ENCODE measurements at regions not wholly inside any gene's neighbourhood (a gene's known extent, or its start where the extent isn't known, plus 50 kb on each side); places are given as distances from the start of the nearest gene placed in this dataset.

GRCh38 chr7:112892263-112892662 is 102.1 kb upstream of the TMEM168 start:
- no peak overlapping the region for H3K27ac ChIP-seq
- TF ChIP-seq, protein P1, sequence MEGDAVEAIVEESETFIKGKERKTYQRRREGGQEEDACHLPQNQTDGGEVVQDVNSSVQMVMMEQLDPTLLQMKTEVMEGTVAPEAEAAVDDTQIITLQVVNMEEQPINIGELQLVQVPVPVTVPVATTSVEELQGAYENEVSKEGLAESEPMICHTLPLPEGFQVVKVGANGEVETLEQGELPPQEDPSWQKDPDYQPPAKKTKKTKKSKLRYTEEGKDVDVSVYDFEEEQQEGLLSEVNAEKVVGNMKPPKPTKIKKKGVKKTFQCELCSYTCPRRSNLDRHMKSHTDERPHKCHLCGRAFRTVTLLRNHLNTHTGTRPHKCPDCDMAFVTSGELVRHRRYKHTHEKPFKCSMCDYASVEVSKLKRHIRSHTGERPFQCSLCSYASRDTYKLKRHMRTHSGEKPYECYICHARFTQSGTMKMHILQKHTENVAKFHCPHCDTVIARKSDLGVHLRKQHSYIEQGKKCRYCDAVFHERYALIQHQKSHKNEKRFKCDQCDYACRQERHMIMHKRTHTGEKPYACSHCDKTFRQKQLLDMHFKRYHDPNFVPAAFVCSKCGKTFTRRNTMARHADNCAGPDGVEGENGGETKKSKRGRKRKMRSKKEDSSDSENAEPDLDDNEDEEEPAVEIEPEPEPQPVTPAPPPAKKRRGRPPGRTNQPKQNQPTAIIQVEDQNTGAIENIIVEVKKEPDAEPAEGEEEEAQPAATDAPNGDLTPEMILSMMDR (conservative IDR thresholded peaks at IDR 0.05), result no peak

DNA sequence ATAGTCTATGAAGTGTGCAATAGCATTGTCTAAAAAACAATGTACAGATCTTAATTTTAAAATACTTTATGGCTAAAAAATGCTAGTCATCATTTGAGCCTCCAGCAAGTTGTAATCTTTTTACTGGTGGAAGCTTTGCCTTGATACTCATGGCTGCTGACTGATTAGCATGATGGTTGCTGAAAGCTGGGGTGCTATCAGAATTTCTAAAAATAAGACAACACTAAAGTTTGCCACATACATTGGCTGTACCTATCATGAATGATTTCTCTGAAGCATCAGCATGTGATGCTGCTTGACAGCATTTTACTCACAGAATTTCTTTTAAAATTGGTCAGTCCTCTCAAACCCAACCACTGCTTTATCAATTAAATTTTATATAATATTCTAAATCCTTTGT is 101.5 kb upstream of the TMEM168 start:
- no peak overlapping the region for H3K27ac ChIP-seq
- TF ChIP-seq, protein P1 (conservative IDR thresholded peaks at IDR 0.05), result no peak

DNA sequence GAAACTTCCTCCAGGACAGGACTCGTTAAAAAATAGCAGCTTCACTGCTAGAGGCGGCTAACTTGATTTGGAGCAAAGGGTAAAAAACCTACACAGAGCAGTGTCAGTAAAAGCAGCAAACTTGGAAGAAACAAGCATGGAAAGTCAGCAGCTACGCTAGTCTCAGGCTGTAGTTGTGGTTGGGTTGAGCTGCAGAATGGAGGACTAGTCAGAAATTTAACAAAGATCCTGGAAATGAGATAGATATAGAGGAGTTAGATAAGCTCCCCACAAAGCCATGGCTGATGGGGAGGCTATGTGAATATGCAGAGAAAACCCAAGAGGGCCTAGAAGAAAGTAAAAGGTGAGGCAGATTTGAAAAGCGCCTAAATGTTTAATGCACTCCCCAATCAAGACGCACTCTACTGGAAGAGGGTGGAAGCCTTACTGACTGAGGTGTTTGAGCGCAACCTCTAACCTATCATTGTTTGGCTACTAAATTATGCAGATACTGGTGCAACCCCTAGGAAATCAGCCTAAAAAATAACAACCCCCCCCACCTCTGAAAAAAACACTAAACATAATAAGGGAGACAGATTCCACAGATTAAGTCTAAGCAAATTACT is 99.7 kb upstream of the TMEM168 start:
- TF ChIP-seq, protein P1 (conservative IDR thresholded peaks at IDR 0.05), result no peak
- no peak overlapping the region for H3K27ac ChIP-seq

GRCh38 chr7:112889268-112889667 is 99.1 kb upstream of the TMEM168 start:
- no peak overlapping the region for H3K27ac ChIP-seq

GRCh38 chr7:112888781-112889180 is 98.6 kb upstream of the TMEM168 start:
- no peak overlapping the region for H3K27ac ChIP-seq
- TF ChIP-seq, protein P1 (conservative IDR thresholded peaks at IDR 0.05), result no peak

More at GRCh38 chr7:112889268-112889667, 99.1 kb upstream of the TMEM168 start:
- TF ChIP-seq, protein P1 (conservative IDR thresholded peaks at IDR 0.05), result no peak

- TF ChIP-seq, protein P1 (conservative IDR thresholded peaks at IDR 0.05), result no peak
These were observed 97.8 kb upstream of the TMEM168 start for GRCh38 chr7:112887976-112888375.

GRCh38 chr7:112887337-112887736 is 97.1 kb upstream of the TMEM168 start:
- TF ChIP-seq, protein P1 (conservative IDR thresholded peaks at IDR 0.05), result no peak
- H3K27ac ChIP-seq, result no peak overlapping the region

More at GRCh38 chr7:112887976-112888375, 97.8 kb upstream of the TMEM168 start:
- no peak overlapping the region for H3K27ac ChIP-seq
